ENCODE measurements at regions not wholly inside any gene's neighbourhood (a gene's known extent, or its start where the extent isn't known, plus 50 kb on each side); places are given as distances from the start of the nearest gene placed in this dataset.

DNA sequence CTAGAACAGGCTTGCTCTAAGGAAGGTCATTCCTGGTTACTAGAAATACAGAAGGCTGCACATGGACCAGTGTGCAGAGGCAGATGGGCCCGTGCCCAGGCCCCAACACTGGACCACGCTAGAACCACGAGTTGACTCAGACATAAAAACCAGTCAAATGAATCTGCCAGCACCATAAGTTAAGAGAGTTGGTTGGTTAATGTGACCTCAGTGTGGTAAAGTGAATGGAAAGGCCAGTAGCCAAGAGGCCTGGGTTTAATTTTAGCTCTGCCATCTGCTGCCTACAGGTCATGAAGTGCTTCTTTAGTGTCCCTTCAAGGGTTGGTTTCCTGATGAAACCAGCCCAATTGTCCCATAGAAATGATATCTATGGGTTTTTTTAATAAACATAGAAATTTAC lies 329.6 kb upstream of the NRP1 start:
- Histone ChIP-seq H3K14ac (ENCODE audit: low read length) (no peak overlapping the region), H2BK120ac (ENCODE audit: insufficient read depth, low read length, poor library complexity) (no peak overlapping the region), H2BK5ac (ENCODE audit: low read depth, low read length, poor library complexity) (no peak overlapping the region), H3K9me3 (ENCODE audit: insufficient read depth, low read depth, low read length) (no peaks in the 10 kb centered on the region), H2AK5ac (ENCODE audit: low read length) (no peak overlapping the region), H3K4me3 (ENCODE audit: low read depth, low read length) (no peak overlapping the region), H3K79me2 (ENCODE audit: control insufficient read depth, insufficient read depth, low read length, poor library complexity) (no peaks in the 10 kb centered on the region), H3K23ac (ENCODE audit: low read length) (no peak overlapping the region), H3K79me1 (ENCODE audit: low read length) (peaks cover 3% of the 10 kb centered on the region), H3K27ac (ENCODE audit: low read depth, low read length) (no peak overlapping the region), H4K8ac (ENCODE audit: low read depth, low read length) (no peak overlapping the region), H2BK12ac (ENCODE audit: low read length) (no peak overlapping the region), H3K18ac (ENCODE audit: low read length) (no peak overlapping the region), H3K27me3 (ENCODE audit: insufficient read depth, low read length) (no peaks in the 10 kb centered on the region), H2AFZ (ENCODE audit: insufficient read depth, low read length, poor library complexity) (no peak overlapping the region), H4K91ac (ENCODE audit: low read depth, low read length) (no peak overlapping the region), H3K4me1 (ENCODE audit: control insufficient read depth in 1 of 2, insufficient read depth in 2 of 2, low read length in 2 of 2) (peaks cover 3 to 8% of the 10 kb centered on the region in 2 experiments), H3K4ac (ENCODE audit: low read depth, low read length) (no peak overlapping the region), H3K9ac (ENCODE audit: low read length) (no peak overlapping the region), H3K36me3 (ENCODE audit: control insufficient read depth in 1 of 2, insufficient read depth in 2 of 2, low read length in 2 of 2) (no peaks in the 10 kb centered on the region), H4K12ac (ENCODE audit: low read depth, low read length) (no peak overlapping the region), H3K4me2 (ENCODE audit: low read length) (no peak overlapping the region)
- DNase-seq: no peak
- WGBS (ENCODE audit: extremely low coverage, insufficient coverage, insufficient read length): no CpG with 5 or more reads among the region's 3 CpGs

DNA sequence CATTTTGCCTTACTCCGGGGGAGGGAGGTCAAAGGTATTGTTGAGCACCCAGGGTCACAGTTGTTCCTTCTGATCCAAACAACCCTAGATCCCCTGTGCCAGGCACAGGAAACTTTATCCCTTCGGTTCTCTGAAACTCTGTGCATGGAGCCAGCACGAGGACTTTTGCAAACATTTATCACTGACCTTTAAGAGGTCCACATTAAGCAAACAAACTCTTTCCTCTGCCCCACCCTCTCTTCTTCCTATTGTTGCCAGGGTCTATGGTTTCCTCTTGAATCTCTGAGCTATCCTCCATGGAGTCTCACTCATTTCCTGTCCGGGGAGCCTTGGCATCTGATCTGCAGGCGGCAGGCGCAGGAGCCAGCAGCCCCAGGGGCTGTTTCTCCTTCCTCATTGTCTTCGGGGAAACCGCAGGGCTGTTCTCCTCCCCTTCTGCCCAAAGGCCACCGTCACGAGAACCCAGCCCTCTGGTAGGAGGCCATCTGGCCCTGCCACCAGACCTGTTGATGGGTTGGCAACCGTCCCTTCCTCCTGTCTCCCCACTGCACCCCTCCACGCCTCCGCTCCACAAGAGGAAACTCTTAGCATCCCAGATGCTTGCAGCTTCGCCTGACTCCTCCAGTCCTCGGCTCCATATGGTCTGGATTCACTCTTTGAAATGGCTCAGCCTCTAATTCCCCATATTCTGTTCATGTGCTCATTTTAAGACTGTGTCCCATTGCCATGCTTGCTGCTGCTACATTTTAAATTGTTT lies 327.3 kb upstream of the NRP1 start:
- Histone ChIP-seq H3K14ac (ENCODE audit: low read length) (peak overlapping the region; percentile 22), H3K9me3 (ENCODE audit: insufficient read depth, low read depth, low read length) (no peaks in the 10 kb centered on the region), H3K4me1 (ENCODE audit: control insufficient read depth in 1 of 2, insufficient read depth in 2 of 2, low read length in 2 of 2) (peaks cover 3 to 8% of the 10 kb centered on the region in 2 experiments), H3K27ac (ENCODE audit: low read depth, low read length) (no peak overlapping the region), H3K4ac (ENCODE audit: low read depth, low read length) (no peak overlapping the region), H4K12ac (ENCODE audit: low read depth, low read length) (no peak overlapping the region), H3K27me3 (ENCODE audit: insufficient read depth, low read length) (no peaks in the 10 kb centered on the region), H4K91ac (ENCODE audit: low read depth, low read length) (no peak overlapping the region), H3K4me2 (ENCODE audit: low read length) (no peak overlapping the region), H2AK5ac (ENCODE audit: low read length) (no peak overlapping the region), H3K79me2 (ENCODE audit: control insufficient read depth, insufficient read depth, low read length, poor library complexity) (no peaks in the 10 kb centered on the region), H3K79me1 (ENCODE audit: low read length) (peaks cover 3% of the 10 kb centered on the region), H3K4me3 (ENCODE audit: low read depth, low read length) (no peak overlapping the region), H2AFZ (ENCODE audit: insufficient read depth, low read length, poor library complexity) (no peak overlapping the region), H4K8ac (ENCODE audit: low read depth, low read length) (no peak overlapping the region), H3K9ac (ENCODE audit: low read length) (no peak overlapping the region), H2BK12ac (ENCODE audit: low read length) (no peak overlapping the region), H2BK5ac (ENCODE audit: low read depth, low read length, poor library complexity) (peak overlapping the region; percentile 18), H3K23ac (ENCODE audit: low read length) (no peak overlapping the region), H3K18ac (ENCODE audit: low read length) (no peak overlapping the region), H2BK120ac (ENCODE audit: insufficient read depth, low read length, poor library complexity) (peak overlapping the region; percentile 50), H3K36me3 (ENCODE audit: control insufficient read depth in 1 of 2, insufficient read depth in 2 of 2, low read length in 2 of 2) (no peaks in the 10 kb centered on the region)
- WGBS (ENCODE audit: extremely low coverage, insufficient coverage, insufficient read length): no CpG with 5 or more reads among the region's 15 CpGs
- DNase-seq: peak; percentile 1 to 23

DNA sequence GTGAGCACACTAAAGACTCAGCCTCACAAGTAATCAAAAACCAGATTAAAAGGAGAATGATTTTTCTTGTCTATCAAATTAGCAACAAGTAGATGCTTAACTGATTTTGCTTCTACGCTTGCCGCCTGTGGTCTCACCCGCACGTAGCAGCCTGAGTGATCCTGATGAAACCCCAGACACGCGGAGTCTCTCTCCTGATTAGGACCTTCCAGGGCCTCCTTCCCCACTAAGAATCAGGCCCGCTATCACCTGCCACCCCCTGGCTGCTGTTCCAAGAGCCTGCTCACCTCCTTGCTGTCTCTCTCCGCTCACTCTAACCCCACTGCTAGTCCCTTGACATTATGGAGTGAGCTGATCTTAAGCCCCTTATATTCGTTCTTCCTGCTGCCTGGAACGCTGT lies 325.9 kb upstream of the NRP1 start:
- no peak overlapping the region for H3K27ac ChIP-seq (ENCODE audit: low read depth, low read length)
- H3K4ac ChIP-seq (ENCODE audit: low read depth, low read length): no peak overlapping the region
- no peak overlapping the region for H3K14ac ChIP-seq (ENCODE audit: low read length)
- peaks cover 3% of the 10 kb centered on the region for H3K79me1 ChIP-seq (ENCODE audit: low read length)
- no peaks in the 10 kb centered on the region for H3K79me2 ChIP-seq (ENCODE audit: control insufficient read depth, insufficient read depth, low read length, poor library complexity)
- WGBS (ENCODE audit: extremely low coverage, insufficient coverage, insufficient read length): no CpG with 5 or more reads among the region's 10 CpGs
- H4K91ac ChIP-seq (ENCODE audit: low read depth, low read length): no peak overlapping the region
- H3K27me3 ChIP-seq (ENCODE audit: insufficient read depth, low read length): no peaks in the 10 kb centered on the region
- H3K4me3 ChIP-seq (ENCODE audit: low read depth, low read length): no peak overlapping the region
- DNase-seq: no peak
- H2BK120ac ChIP-seq (ENCODE audit: insufficient read depth, low read length, poor library complexity): no peak overlapping the region
- H3K4me1 ChIP-seq (ENCODE audit: control insufficient read depth in 1 of 2, insufficient read depth in 2 of 2, low read length in 2 of 2): peaks cover 7 to 8% of the 10 kb centered on the region in 2 experiments
- H3K18ac ChIP-seq (ENCODE audit: low read length): no peak overlapping the region
- H4K8ac ChIP-seq (ENCODE audit: low read depth, low read length): no peak overlapping the region
- no peak overlapping the region for H3K9ac ChIP-seq (ENCODE audit: low read length)
- H2AK5ac ChIP-seq (ENCODE audit: low read length): no peak overlapping the region
- peak overlapping the region; percentile 15 for H2BK12ac ChIP-seq (ENCODE audit: low read length)
- no peaks in the 10 kb centered on the region for H3K36me3 ChIP-seq (ENCODE audit: control insufficient read depth in 1 of 2, insufficient read depth in 2 of 2, low read length in 2 of 2)
- H3K9me3 ChIP-seq (ENCODE audit: insufficient read depth, low read depth, low read length): no peaks in the 10 kb centered on the region
- H2BK5ac ChIP-seq (ENCODE audit: low read depth, low read length, poor library complexity): no peak overlapping the region
- H3K23ac ChIP-seq (ENCODE audit: low read length): no peak overlapping the region
- no peak overlapping the region for H4K12ac ChIP-seq (ENCODE audit: low read depth, low read length)
- no peak overlapping the region for H2AFZ ChIP-seq (ENCODE audit: insufficient read depth, low read length, poor library complexity)
- H3K4me2 ChIP-seq (ENCODE audit: low read length): no peak overlapping the region

DNA sequence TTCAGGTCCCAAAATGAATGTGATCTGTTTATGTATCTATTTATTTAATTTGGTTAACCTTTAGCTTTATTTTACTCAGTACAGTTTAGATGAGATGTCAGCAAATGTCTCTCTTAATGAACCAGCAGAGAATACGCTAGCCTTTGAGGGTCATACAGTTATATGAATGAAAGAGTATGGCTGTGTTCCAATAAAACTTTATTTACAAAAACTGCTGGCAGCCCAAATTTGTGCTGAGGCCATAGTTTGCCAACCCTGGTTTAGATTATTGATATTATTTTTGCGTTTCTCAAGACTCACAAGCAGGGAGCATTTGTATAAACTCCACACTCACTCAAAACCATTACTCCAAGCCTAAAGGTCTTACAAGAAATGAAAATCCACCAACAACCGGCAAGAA lies 323.4 kb upstream of the NRP1 start:
- no peak overlapping the region for H3K4me3 ChIP-seq (ENCODE audit: low read depth, low read length)
- WGBS (ENCODE audit: extremely low coverage, insufficient coverage, insufficient read length): no CpG with 5 or more reads among the region's 3 CpGs
- H2BK5ac ChIP-seq (ENCODE audit: low read depth, low read length, poor library complexity): no peak overlapping the region
- H3K4me1 ChIP-seq (ENCODE audit: control insufficient read depth in 1 of 2, insufficient read depth in 2 of 2, low read length in 2 of 2): peaks cover 7 to 8% of the 10 kb centered on the region in 2 experiments
- H4K12ac ChIP-seq (ENCODE audit: low read depth, low read length): no peak overlapping the region
- H2AFZ ChIP-seq (ENCODE audit: insufficient read depth, low read length, poor library complexity): no peak overlapping the region
- H3K23ac ChIP-seq (ENCODE audit: low read length): no peak overlapping the region
- no peaks in the 10 kb centered on the region for H3K9me3 ChIP-seq (ENCODE audit: insufficient read depth, low read depth, low read length)
- DNase-seq: no peak
- no peak overlapping the region for H4K8ac ChIP-seq (ENCODE audit: low read depth, low read length)
- peaks cover 3% of the 10 kb centered on the region for H3K79me1 ChIP-seq (ENCODE audit: low read length)
- H2BK120ac ChIP-seq (ENCODE audit: insufficient read depth, low read length, poor library complexity): no peak overlapping the region
- no peak overlapping the region for H3K4me2 ChIP-seq (ENCODE audit: low read length)
- no peak overlapping the region for H3K27ac ChIP-seq (ENCODE audit: low read depth, low read length)
- no peak overlapping the region for H4K91ac ChIP-seq (ENCODE audit: low read depth, low read length)
- H3K14ac ChIP-seq (ENCODE audit: low read length): no peak overlapping the region
- no peak overlapping the region for H3K4ac ChIP-seq (ENCODE audit: low read depth, low read length)
- H2BK12ac ChIP-seq (ENCODE audit: low read length): no peak overlapping the region
- H3K9ac ChIP-seq (ENCODE audit: low read length): no peak overlapping the region
- no peaks in the 10 kb centered on the region for H3K79me2 ChIP-seq (ENCODE audit: control insufficient read depth, insufficient read depth, low read length, poor library complexity)
- no peaks in the 10 kb centered on the region for H3K36me3 ChIP-seq (ENCODE audit: control insufficient read depth in 1 of 2, insufficient read depth in 2 of 2, low read length in 2 of 2)
- no peak overlapping the region for H3K18ac ChIP-seq (ENCODE audit: low read length)
- H3K27me3 ChIP-seq (ENCODE audit: insufficient read depth, low read length): no peaks in the 10 kb centered on the region
- H2AK5ac ChIP-seq (ENCODE audit: low read length): no peak overlapping the region

Measured in trophoblast cell (in vitro differentiated cells and primary cell).